ENCODE measurements at regions not wholly inside any gene's neighbourhood (a gene's known extent, or its start where the extent isn't known, plus 50 kb on each side); places are given as distances from the start of the nearest gene placed in this dataset.

DNA sequence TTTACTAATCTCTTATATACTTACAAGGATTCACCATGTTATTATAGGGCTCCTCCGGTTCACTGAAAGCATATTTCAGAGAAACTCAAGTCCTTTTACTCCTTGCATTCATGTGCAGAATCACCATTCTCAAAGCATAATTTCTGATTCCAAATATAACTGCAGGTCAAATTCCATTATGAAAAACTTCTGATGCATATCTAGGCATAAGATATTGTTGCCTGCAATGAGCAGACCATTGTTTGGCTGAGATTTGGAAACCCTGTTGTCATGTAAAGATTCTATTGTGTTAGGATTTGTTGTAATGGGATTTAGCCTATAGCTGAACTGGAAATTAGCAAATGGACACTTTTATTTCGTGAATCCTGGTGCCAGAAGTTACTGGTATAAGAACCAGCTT, 69.5 kb upstream of the PRICKLE2 start:
- no peaks in the 10 kb centered on the region for H3K27me3 ChIP-seq (ENCODE audit: control insufficient read depth, insufficient read depth, low read length)
- no peak for DNase-seq
- no peak overlapping the region for H3K4me3 ChIP-seq (ENCODE audit: low read length)
- no CpG with 5 or more reads among the region's 2 CpGs for WGBS (ENCODE audit: insufficient coverage)
- peaks cover 9% of the 10 kb centered on the region for H3K9me3 ChIP-seq (replicated peaks; ENCODE audit: control insufficient read depth, low read depth, low read length)
- no peak overlapping the region for H3K27ac ChIP-seq (ENCODE audit: low read length)
- H3K4me1 ChIP-seq (ENCODE audit: control insufficient read depth, insufficient read depth, low read length), result peaks cover 10% of the 10 kb centered on the region
- no peaks in the 10 kb centered on the region for H3K36me3 ChIP-seq (ENCODE audit: control insufficient read depth, insufficient read depth, low read length)

DNA sequence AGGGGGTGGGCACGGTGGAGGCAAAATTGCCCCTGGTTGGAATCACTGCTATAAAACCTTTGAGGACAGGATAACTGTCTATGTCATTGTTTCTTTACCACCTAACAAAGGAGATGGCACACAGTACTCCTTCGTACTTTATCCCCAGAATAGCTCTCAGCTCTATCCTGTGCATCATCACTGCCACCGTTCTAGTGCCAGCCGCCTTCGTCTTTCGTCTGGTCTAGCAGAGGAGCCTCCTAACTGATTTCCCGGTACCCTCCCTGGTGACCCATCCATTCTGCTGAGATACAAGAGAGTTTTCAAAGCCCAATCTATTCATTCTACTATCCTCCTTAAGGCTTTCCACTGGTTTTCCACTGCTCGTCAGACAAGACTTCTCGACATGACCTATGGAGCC, 67.9 kb upstream of the PRICKLE2 start:
- Histone ChIP-seq H3K4me1 (ENCODE audit: control insufficient read depth, insufficient read depth, low read length) (peaks cover 10% of the 10 kb centered on the region), H3K4me3 (ENCODE audit: low read length) (no peak overlapping the region), H3K9me3 (replicated peaks; ENCODE audit: control insufficient read depth, low read depth, low read length) (peaks cover 9% of the 10 kb centered on the region), H3K36me3 (ENCODE audit: control insufficient read depth, insufficient read depth, low read length) (no peaks in the 10 kb centered on the region), H3K27ac (ENCODE audit: low read length) (no peak overlapping the region), H3K27me3 (ENCODE audit: control insufficient read depth, insufficient read depth, low read length) (no peaks in the 10 kb centered on the region)
- no peak for DNase-seq
- WGBS (ENCODE audit: insufficient coverage), result 97% methylated on average over 8 of the region's 9 CpGs

DNA sequence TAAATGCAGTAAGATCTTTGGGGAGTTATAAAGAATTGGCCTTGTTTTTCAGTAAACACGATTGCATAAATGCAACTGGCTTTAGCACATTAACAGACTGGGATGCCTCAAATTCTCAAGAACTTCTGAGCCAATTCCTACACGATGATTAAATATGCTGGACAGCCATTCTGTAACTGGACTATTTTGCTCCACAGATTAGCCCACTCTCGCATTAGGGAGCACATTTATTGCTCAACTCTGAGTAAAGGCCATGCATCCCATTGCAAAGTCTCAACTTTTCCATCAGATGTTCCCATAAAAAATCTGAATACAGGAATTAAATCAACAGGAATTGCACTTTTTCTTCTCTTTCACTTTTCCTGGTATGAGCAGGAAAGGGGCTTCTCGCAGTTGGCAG, 66.7 kb upstream of the PRICKLE2 start:
- WGBS (ENCODE audit: insufficient coverage), result 28% methylated on average over 3 of the region's 4 CpGs
- H3K9me3 ChIP-seq (replicated peaks; ENCODE audit: control insufficient read depth, low read depth, low read length), result peaks cover 2% of the 10 kb centered on the region
- H3K4me3 ChIP-seq (ENCODE audit: low read length), result no peak overlapping the region
- DNase-seq, result peak; percentile 95
- H3K36me3 ChIP-seq (ENCODE audit: control insufficient read depth, insufficient read depth, low read length), result no peaks in the 10 kb centered on the region
- H3K4me1 ChIP-seq (ENCODE audit: control insufficient read depth, insufficient read depth, low read length), result peaks cover 10% of the 10 kb centered on the region
- no peaks in the 10 kb centered on the region for H3K27me3 ChIP-seq (ENCODE audit: control insufficient read depth, insufficient read depth, low read length)
- H3K27ac ChIP-seq (ENCODE audit: low read length), result peak overlapping the region; percentile 57

DNA sequence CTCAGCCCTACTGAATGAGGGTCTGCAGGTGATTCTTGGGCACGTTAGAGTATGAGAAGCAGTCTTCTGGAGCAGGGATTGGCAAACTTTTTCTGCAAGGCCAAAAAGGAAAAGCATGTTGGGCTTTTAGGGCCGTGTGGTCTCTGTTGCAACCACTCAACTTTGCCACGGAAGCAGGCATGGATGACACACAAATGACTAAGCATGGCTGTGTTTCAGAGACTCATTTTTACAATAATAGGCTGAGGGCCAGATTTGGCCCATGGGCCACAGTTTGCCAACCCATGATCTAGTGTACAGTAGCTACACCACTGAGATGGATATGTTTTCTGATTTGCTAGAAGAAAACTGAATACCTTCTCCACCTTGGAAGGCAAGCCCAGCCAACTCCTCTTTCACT, 66.1 kb upstream of the PRICKLE2 start:
- Histone ChIP-seq H3K9me3 (replicated peaks; ENCODE audit: control insufficient read depth, low read depth, low read length) (no peaks in the 10 kb centered on the region), H3K27ac (ENCODE audit: low read length) (no peak overlapping the region), H3K4me1 (ENCODE audit: control insufficient read depth, insufficient read depth, low read length) (peaks cover 10% of the 10 kb centered on the region), H3K36me3 (ENCODE audit: control insufficient read depth, insufficient read depth, low read length) (no peaks in the 10 kb centered on the region), H3K27me3 (ENCODE audit: control insufficient read depth, insufficient read depth, low read length) (no peaks in the 10 kb centered on the region), H3K4me3 (ENCODE audit: low read length) (no peak overlapping the region)
- no peak for DNase-seq
- 82% methylated on average over 3 of the region's 3 CpGs for WGBS (ENCODE audit: insufficient coverage)

DNA sequence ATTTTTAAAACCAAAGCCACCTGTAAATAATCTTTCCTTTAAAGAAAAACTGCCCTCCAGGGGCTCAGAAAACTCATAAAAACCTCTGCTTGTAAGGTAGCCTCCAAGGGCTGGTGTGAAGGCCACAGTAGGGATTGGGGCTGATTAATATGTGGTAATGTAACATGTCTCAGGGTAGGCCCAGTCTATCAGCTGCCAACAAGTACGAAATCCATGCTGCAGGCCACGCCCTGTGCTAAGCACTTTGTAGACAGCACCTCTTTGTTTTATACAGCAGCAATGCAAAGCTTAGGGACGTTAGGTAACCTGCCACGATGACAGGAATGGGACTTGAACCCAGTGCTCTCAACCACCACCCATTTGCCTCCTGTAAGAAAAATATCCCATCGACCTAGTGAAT, 65.6 kb upstream of the PRICKLE2 start:
- Histone ChIP-seq H3K27me3 (ENCODE audit: control insufficient read depth, insufficient read depth, low read length) (no peaks in the 10 kb centered on the region), H3K27ac (ENCODE audit: low read length) (no peak overlapping the region), H3K4me1 (ENCODE audit: control insufficient read depth, insufficient read depth, low read length) (peaks cover 10% of the 10 kb centered on the region), H3K4me3 (ENCODE audit: low read length) (no peak overlapping the region), H3K9me3 (replicated peaks; ENCODE audit: control insufficient read depth, low read depth, low read length) (no peaks in the 10 kb centered on the region), H3K36me3 (ENCODE audit: control insufficient read depth, insufficient read depth, low read length) (no peaks in the 10 kb centered on the region)
- no peak for DNase-seq
- WGBS (ENCODE audit: insufficient coverage), result 63% methylated on average over 4 of the region's 5 CpGs

DNA sequence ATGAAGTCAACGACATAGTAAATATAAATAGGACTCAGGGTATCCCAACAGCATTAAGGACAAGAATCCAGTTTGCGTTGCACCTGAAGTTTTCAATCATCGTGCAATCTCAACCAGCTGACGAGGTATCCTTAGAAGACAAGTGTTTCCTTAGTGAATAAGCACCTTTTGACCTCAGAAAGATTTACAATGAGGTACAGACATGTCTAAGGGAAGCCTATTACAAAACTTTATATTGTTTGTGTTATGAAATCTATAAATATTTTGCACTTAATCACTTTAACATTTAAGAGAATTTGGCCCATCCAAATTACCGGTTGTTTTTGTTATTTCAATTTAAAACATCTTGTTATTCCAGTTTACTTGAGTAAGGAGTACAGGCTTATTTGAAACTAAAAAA, 64.9 kb upstream of the PRICKLE2 start:
- Histone ChIP-seq H3K27me3 (ENCODE audit: control insufficient read depth, insufficient read depth, low read length) (no peaks in the 10 kb centered on the region), H3K27ac (ENCODE audit: low read length) (no peak overlapping the region), H3K4me3 (ENCODE audit: low read length) (no peak overlapping the region), H3K4me1 (ENCODE audit: control insufficient read depth, insufficient read depth, low read length) (peaks cover 10% of the 10 kb centered on the region), H3K9me3 (replicated peaks; ENCODE audit: control insufficient read depth, low read depth, low read length) (no peaks in the 10 kb centered on the region), H3K36me3 (ENCODE audit: control insufficient read depth, insufficient read depth, low read length) (no peaks in the 10 kb centered on the region)
- no CpG with 5 or more reads among the region's 5 CpGs for WGBS (ENCODE audit: insufficient coverage)
- DNase-seq, result no peak

DNA sequence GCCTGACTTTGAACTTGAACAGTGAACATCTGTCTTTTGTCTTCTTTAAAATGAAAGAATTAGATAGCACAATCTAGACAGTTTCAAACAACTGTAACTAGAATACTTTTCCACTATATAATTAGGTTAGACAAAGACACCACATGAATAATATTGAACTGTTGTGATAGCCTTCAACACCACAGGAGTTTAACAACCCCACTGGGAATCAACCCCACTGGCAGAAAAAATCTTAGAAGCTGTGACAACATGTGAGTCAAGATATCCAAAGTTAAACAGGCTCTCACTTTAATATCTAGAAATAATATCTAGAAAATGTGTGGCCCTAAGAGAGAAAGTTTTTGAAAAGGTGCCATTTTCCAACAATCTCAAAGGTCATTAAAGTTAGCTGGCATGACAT, 64.4 kb upstream of the PRICKLE2 start:
- Histone ChIP-seq H3K36me3 (ENCODE audit: control insufficient read depth, insufficient read depth, low read length) (no peaks in the 10 kb centered on the region), H3K27ac (ENCODE audit: low read length) (no peak overlapping the region)

DNA sequence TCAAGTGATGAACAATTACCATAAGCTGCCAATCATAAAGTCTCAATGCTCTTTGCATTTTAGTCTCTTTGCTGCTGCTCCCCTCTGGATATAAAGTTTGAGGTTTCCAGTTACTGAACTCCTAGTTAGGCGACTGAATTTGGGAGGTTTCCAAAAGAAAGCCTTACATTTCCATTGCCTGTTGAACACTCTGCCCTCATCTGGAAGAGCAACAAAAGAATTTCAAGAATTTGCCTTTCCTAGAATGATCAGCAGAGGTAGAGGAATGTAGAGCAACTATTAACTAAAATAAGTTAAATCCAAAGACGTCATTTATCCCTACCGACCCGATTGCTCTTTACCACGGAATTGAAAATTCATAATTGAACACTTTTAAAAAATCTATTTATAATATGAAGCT, 53.4 kb upstream of the PRICKLE2 start:
- Histone ChIP-seq H3K36me3 (ENCODE audit: control insufficient read depth, insufficient read depth, low read length) (no peaks in the 10 kb centered on the region), H3K4me1 (ENCODE audit: control insufficient read depth, insufficient read depth, low read length) (no peaks in the 10 kb centered on the region), H3K4me3 (ENCODE audit: low read length) (no peak overlapping the region), H3K9me3 (replicated peaks; ENCODE audit: control insufficient read depth, low read depth, low read length) (no peaks in the 10 kb centered on the region), H3K27me3 (ENCODE audit: control insufficient read depth, insufficient read depth, low read length) (no peaks in the 10 kb centered on the region), H3K27ac (ENCODE audit: low read length) (no peak overlapping the region)
- WGBS (ENCODE audit: insufficient coverage), result no CpG with 5 or more reads among the region's 5 CpGs
- no peak for DNase-seq

More for the DNA sequence above, 64.4 kb upstream of the PRICKLE2 start:
- H3K27me3 ChIP-seq (ENCODE audit: control insufficient read depth, insufficient read depth, low read length), result no peaks in the 10 kb centered on the region
- DNase-seq, result no peak
- no peak overlapping the region for H3K4me3 ChIP-seq (ENCODE audit: low read length)
- no peaks in the 10 kb centered on the region for H3K9me3 ChIP-seq (replicated peaks; ENCODE audit: control insufficient read depth, low read depth, low read length)
- peaks cover 10% of the 10 kb centered on the region for H3K4me1 ChIP-seq (ENCODE audit: control insufficient read depth, insufficient read depth, low read length)

DNA sequence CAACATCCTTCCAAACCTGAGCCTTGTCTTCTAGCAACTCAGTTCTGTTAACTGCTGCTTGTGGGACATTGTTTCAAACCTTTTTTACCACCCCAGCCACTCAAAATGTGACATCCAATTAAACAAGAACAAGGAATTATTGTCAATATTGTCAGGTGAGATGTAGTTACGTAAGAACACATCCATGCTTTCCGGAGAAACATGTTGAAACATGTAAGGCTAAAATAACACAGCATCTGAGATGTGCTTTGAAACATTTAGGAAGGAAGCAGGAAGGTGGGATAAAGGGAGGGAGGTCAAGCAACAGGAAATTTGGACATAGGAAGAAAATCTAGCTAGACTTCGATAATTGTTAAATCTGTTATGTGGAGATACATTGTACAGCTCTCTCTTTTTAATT, 50.9 kb upstream of the PRICKLE2 start:
- H3K4me3 ChIP-seq (ENCODE audit: low read length), result no peak overlapping the region
- no peak overlapping the region for H3K27ac ChIP-seq (ENCODE audit: low read length)
- H3K27me3 ChIP-seq (ENCODE audit: control insufficient read depth, insufficient read depth, low read length), result no peaks in the 10 kb centered on the region
- H3K4me1 ChIP-seq (ENCODE audit: control insufficient read depth, insufficient read depth, low read length), result no peaks in the 10 kb centered on the region
- DNase-seq, result no peak
- no peaks in the 10 kb centered on the region for H3K36me3 ChIP-seq (ENCODE audit: control insufficient read depth, insufficient read depth, low read length)
- no peaks in the 10 kb centered on the region for H3K9me3 ChIP-seq (replicated peaks; ENCODE audit: control insufficient read depth, low read depth, low read length)
- WGBS (ENCODE audit: insufficient coverage), result 58% methylated on average over 2 of the region's 3 CpGs
